GM19455 (cell line): ENCODE measurements at regions not wholly inside any gene's neighbourhood (a gene's known extent, or its start where the extent isn't known, plus 50 kb on each side); places are given as distances from the start of the nearest gene placed in this dataset.

Experiments
- ATAC-seq: cut with Tn5 transposase; IDR thresholded peaks from one replicate; pipeline ENCODE4 v1.9.1; 2021; ENCODE audit not compliant: unreplicated experiment

- ATAC-seq: no peak
Measured at GRCh38 chr16:77590707-77591106, 131.6 kb upstream of the NUDT7 start.

GRCh38 chr16:77591347-77591746 is 131.0 kb upstream of the NUDT7 start:
- ATAC-seq: no peak

GRCh38 chr16:77592021-77592420 is 130.3 kb upstream of the NUDT7 start:
- no peak for ATAC-seq

GRCh38 chr16:77594057-77594456 is 128.3 kb upstream of the NUDT7 start:
- ATAC-seq: no peak

GRCh38 chr16:77594799-77595596 is 127.3 kb upstream of the NUDT7 start:
- ATAC-seq: no peak

- ATAC-seq: no peak
Measured at GRCh38 chr16:77596261-77596660, 126.1 kb upstream of the NUDT7 start.

- no peak for ATAC-seq
Measured at GRCh38 chr16:77599793-77600415, 122.4 kb upstream of the NUDT7 start.

- no peak for ATAC-seq
Measured at GRCh38 chr16:77600555-77600954, 121.8 kb upstream of the NUDT7 start.

- ATAC-seq: no peak
Measured at GRCh38 chr16:77603656-77604055, 118.7 kb upstream of the NUDT7 start.

- ATAC-seq: no peak
Measured at GRCh38 chr16:77610496-77610895, 111.8 kb upstream of the NUDT7 start.

- ATAC-seq: no peak
Measured at GRCh38 chr16:77611386-77611785, 110.9 kb upstream of the NUDT7 start.

GRCh38 chr16:77612596-77612995 is 109.7 kb upstream of the NUDT7 start:
- no peak for ATAC-seq

- ATAC-seq: no peak
Measured at GRCh38 chr16:77613095-77613494, 109.2 kb upstream of the NUDT7 start.

GRCh38 chr16:77617553-77617952 is 104.8 kb upstream of the NUDT7 start:
- no peak for ATAC-seq

GRCh38 chr16:77617996-77618395 is 104.3 kb upstream of the NUDT7 start:
- ATAC-seq: no peak

- ATAC-seq: no peak
Measured at GRCh38 chr16:77618951-77619350, 103.4 kb upstream of the NUDT7 start.

GRCh38 chr16:77624085-77624484 is 98.2 kb upstream of the NUDT7 start:
- no peak for ATAC-seq

- no peak for ATAC-seq
Measured at GRCh38 chr16:77636615-77637014, 85.7 kb upstream of the NUDT7 start.

GRCh38 chr16:77637940-77638339 is 84.4 kb upstream of the NUDT7 start:
- no peak for ATAC-seq

GRCh38 chr16:77643176-77643575 is 79.1 kb upstream of the NUDT7 start:
- no peak for ATAC-seq

GRCh38 chr16:77645764-77646163 is 76.5 kb upstream of the NUDT7 start:
- no peak for ATAC-seq

GRCh38 chr16:77647726-77648125 is 74.6 kb upstream of the NUDT7 start:
- ATAC-seq: no peak

GRCh38 chr16:77650761-77651160 is 71.6 kb upstream of the NUDT7 start:
- no peak for ATAC-seq
